ENCODE measurements at regions not wholly inside any gene's neighbourhood (a gene's known extent, or its start where the extent isn't known, plus 50 kb on each side); places are given as distances from the start of the nearest gene placed in this dataset.

GRCh38 chr2:163505281-163505680, 230.5 kb downstream of the FIGN start:
- no peaks in the 10 kb centered on the region for H3K36me3 ChIP-seq
- TF ChIP-seq CTCF (IDR thresholded peaks at IDR 0.05), result no peak
- no peaks in the 10 kb centered on the region for H3K9me3 ChIP-seq
- no peaks in the 10 kb centered on the region for H3K4me1 ChIP-seq
- no peak overlapping the region for H3K4me3 ChIP-seq
- no peak for DNase-seq (ENCODE audit: low spot score in 2 of 2)
- intact Hi-C loops (cut with DNase I), result no loop called here
- no peak overlapping the region for H3K27ac ChIP-seq
- H3K27me3 ChIP-seq, result no peaks in the 10 kb centered on the region

GRCh38 chr2:163493359-163494298, 242.2 kb downstream of the FIGN start:
- peaks cover 0 to 5% of the 10 kb centered on the region in 2 donors for H3K9me3 ChIP-seq
- no peaks in the 10 kb centered on the region for H3K4me1 ChIP-seq
- no peak for DNase-seq (ENCODE audit: low spot score in 2 of 2)
- H3K4me3 ChIP-seq, result peak overlapping the region in 1 of 2 donors; percentile 37
- intact Hi-C loops (cut with DNase I), result no loop called here
- no peaks in the 10 kb centered on the region for H3K36me3 ChIP-seq
- no peaks in the 10 kb centered on the region for H3K27me3 ChIP-seq
- no peak for TF ChIP-seq CTCF (IDR thresholded peaks at IDR 0.05)
- no peak overlapping the region for H3K27ac ChIP-seq

- no peaks in the 10 kb centered on the region for H3K27me3 ChIP-seq
- H3K9me3 ChIP-seq, result no peaks in the 10 kb centered on the region
- H3K4me1 ChIP-seq, result no peaks in the 10 kb centered on the region
- H3K4me3 ChIP-seq, result no peak overlapping the region
- H3K27ac ChIP-seq, result no peak overlapping the region
- intact Hi-C loops (cut with DNase I), result no loop called here
- no peak for TF ChIP-seq CTCF (IDR thresholded peaks at IDR 0.05)
- no peaks in the 10 kb centered on the region for H3K36me3 ChIP-seq
- DNase-seq (ENCODE audit: low spot score in 2 of 2), result no peak
These were observed 244.0 kb downstream of the FIGN start for GRCh38 chr2:163491850-163492249.

GRCh38 chr2:163490281-163490680, 245.5 kb downstream of the FIGN start:
- Histone ChIP-seq H3K9me3 (no peaks in the 10 kb centered on the region), H3K27me3 (no peaks in the 10 kb centered on the region), H3K4me1 (no peaks in the 10 kb centered on the region), H3K27ac (no peak overlapping the region), H3K4me3 (no peak overlapping the region), H3K36me3 (no peaks in the 10 kb centered on the region)
- DNase-seq (ENCODE audit: low spot score in 2 of 2), result no peak
- TF ChIP-seq CTCF (IDR thresholded peaks at IDR 0.05), result no peak
- intact Hi-C loops (cut with DNase I), result no loop called here

GRCh38 chr2:163481515-163481914, 254.3 kb downstream of the FIGN start:
- Histone ChIP-seq H3K4me1 (no peaks in the 10 kb centered on the region), H3K36me3 (no peaks in the 10 kb centered on the region), H3K27ac (no peak overlapping the region), H3K9me3 (no peaks in the 10 kb centered on the region), H3K4me3 (no peak overlapping the region), H3K27me3 (no peaks in the 10 kb centered on the region)
- intact Hi-C loops (cut with DNase I), result no loop called here
- no peak for DNase-seq (ENCODE audit: low spot score in 2 of 2)
- TF ChIP-seq CTCF (IDR thresholded peaks at IDR 0.05), result no peak

Measured in ascending aorta (tissue), 2 donors.